K562 (cell line): ENCODE measurements at regions not wholly inside any gene's neighbourhood (a gene's known extent, or its start where the extent isn't known, plus 50 kb on each side); places are given as distances from the start of the nearest gene placed in this dataset.
A peak's percentile ranks its signal among the peaks of the same experiment; 100 is the strongest.

Experiments
- C11orf30 ChIP-seq: fragments of 450-650 bp; IDR thresholded peaks from 2 replicates; pipeline ENCODE4 v1.6.1; 2016; ENCODE audit warnings: low read depth, mild to moderate bottlenecking
- HEY1 ChIP-seq: fragments of 250-450 bp; sonication (Bioruptor Pico); IDR thresholded peaks from 2 replicates; pipeline ENCODE4 v1.5.0; 2020; ENCODE audit warnings: mild to moderate bottlenecking, moderate library complexity, borderline replicate concordance
- MAFG ChIP-seq: fragments of 450-650 bp; conservative IDR thresholded peaks from 2 replicates; pipeline ENCODE4 v1.6.1; 2016; ENCODE audit warnings: missing genetic modification characterization, missing compliant biosample characterization
- NFRKB ChIP-seq: fragments of 450-650 bp; IDR thresholded peaks from 2 replicates; pipeline ENCODE4 v1.6.1; 2016; ENCODE audit warnings: low read depth
- NONO ChIP-seq, 2 experiments: fragments of 200-400 bp in 1 of 2; fragments of 450-650 bp in 1 of 2; formaldehyde crosslinking in 1 of 2; IDR thresholded peaks; 2 replicates each; pipeline ENCODE4 v1.6.1; 2017; ENCODE audit warnings: low read depth in 2 of 2, mild to moderate bottlenecking in 2 of 2, moderate library complexity in 2 of 2, low read length in 1 of 2
- PHTF2 ChIP-seq: fragments of 250-450 bp; sonication (Bioruptor Pico); IDR thresholded peaks from 2 replicates; pipeline ENCODE4 v1.5.0; 2021; ENCODE audit warnings: mild to moderate bottlenecking
- POLR3A ChIP-seq: IDR thresholded peaks from 2 replicates; pipeline ENCODE4 v1.6.1; 2011; ENCODE audit warnings: borderline replicate concordance, mild to moderate bottlenecking, moderate library complexity; ENCODE audit not compliant: insufficient read length, insufficient read depth; ENCODE audit errors: extremely low read depth
- RREB1 ChIP-seq: fragments of 250-450 bp; sonication (Bioruptor Pico); IDR thresholded peaks from 2 replicates; pipeline ENCODE4 v1.4.0; 2020
- SMARCC2 ChIP-seq: fragments of 450-650 bp; IDR thresholded peaks from 2 replicates; pipeline ENCODE4 v1.6.1; 2017; ENCODE audit warnings: antibody characterized with exemption, moderate library complexity, mild to moderate bottlenecking, low read depth
- TFAM ChIP-seq: fragments of 250-450 bp; sonication (Bioruptor Pico); conservative IDR thresholded peaks from 2 replicates; pipeline ENCODE4 v1.5.0; 2021; ENCODE audit warnings: mild to moderate bottlenecking, moderate library complexity
- ZC3H11A ChIP-seq: IDR thresholded peaks from 2 replicates; pipeline ENCODE4 v1.6.1; 2012; ENCODE audit warnings: low read depth, low read length, improper control_type of control experiment
- ZNF146 ChIP-seq: IDR thresholded peaks from one replicate; pipeline ENCODE4 v1.6.1; 2018; ENCODE audit warnings: missing compliant biosample characterization; ENCODE audit not compliant: unreplicated experiment
- ZNF3 ChIP-seq: fragments of 250-450 bp; sonication (Bioruptor Pico); IDR thresholded peaks from 2 replicates; pipeline ENCODE4 v1.5.0; 2021; ENCODE audit warnings: mild to moderate bottlenecking, moderate library complexity
- ZNF589 ChIP-seq: fragments of 200-800 bp; sonication (Bioruptor generic); IDR thresholded peaks from 2 replicates; pipeline ENCODE4 v1.6.1; 2016; ENCODE audit warnings: low read depth, missing genetic modification characterization, missing compliant biosample characterization
- ZNF639 ChIP-seq, 2 experiments: fragments of 200-800 bp in 1 of 2; sonication (Bioruptor generic) in 1 of 2; sonication (generic) in 1 of 2; formaldehyde crosslinking in 1 of 2; IDR thresholded peaks in 1 of 2; conservative IDR thresholded peaks in 1 of 2; 2 replicates each; pipeline versions ENCODE4 v1.5.0 to v1.6.1; 2016 to 2020; ENCODE audit warnings: missing compliant biosample characterization in 1 of 2, missing genetic modification characterization in 1 of 2, missing genetic modification reagents in 1 of 2
- TF ChIP-seq, protein P1 (sequence below): conservative IDR thresholded peaks from 2 replicates; pipeline ENCODE4 v1.6.1; 2011; ENCODE audit warnings: low read depth, mild to moderate bottlenecking, low read length; ENCODE audit not compliant: control insufficient read depth
- TF ChIP-seq, protein P2 (sequence below), 2 experiments: IDR thresholded peaks in 1 of 2; conservative IDR thresholded peaks in 1 of 2; 2 replicates each; pipeline ENCODE4 v1.6.1; 2016; ENCODE audit warnings: low read depth in 2 of 2, mild to moderate bottlenecking in 1 of 2, missing compliant biosample characterization in 1 of 2, missing genetic modification characterization in 1 of 2, moderate library complexity in 1 of 2

GRCh38 chr2:180705122-180705521 is 275.3 kb upstream of the UBE2E3 start (continued):
- TF ChIP-seq NFRKB (no peak), SMARCC2 (no peak), ZNF3 (CRISPR knock-in tag) (no peak), RREB1 (no peak), PHTF2 (CRISPR knock-in tag) (no peak), TFAM (no peak), ZNF589 (no peak), C11orf30 (peak; percentile 45; the same call in 1 of the 2 replicates), POLR3A (no peak), ZNF639 (CRISPR knock-in tag; conservative IDR thresholded peaks at IDR 0.05 in 1 of 2, IDR thresholded peaks at IDR 0.05 in 1 of 2) (0 out of 4 replicates have a peak, but pooled peaks of 1 of the 2 experiments have one; percentile 29), ZNF146 (no peak), MAFG (tag) (0 out of 2 replicates have a peak, but pooled peaks have one; percentile 12), HEY1 (CRISPR knock-in tag) (no peak), NONO (IDR thresholded peaks at IDR 0.05; ENCODE audit: low read depth in 2 of 2, low read length in 1 of 2) (no peak), ZC3H11A (no peak)
- TF ChIP-seq, protein P1, sequence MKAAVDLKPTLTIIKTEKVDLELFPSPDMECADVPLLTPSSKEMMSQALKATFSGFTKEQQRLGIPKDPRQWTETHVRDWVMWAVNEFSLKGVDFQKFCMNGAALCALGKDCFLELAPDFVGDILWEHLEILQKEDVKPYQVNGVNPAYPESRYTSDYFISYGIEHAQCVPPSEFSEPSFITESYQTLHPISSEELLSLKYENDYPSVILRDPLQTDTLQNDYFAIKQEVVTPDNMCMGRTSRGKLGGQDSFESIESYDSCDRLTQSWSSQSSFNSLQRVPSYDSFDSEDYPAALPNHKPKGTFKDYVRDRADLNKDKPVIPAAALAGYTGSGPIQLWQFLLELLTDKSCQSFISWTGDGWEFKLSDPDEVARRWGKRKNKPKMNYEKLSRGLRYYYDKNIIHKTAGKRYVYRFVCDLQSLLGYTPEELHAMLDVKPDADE: no peak
- TF ChIP-seq, protein P2, sequence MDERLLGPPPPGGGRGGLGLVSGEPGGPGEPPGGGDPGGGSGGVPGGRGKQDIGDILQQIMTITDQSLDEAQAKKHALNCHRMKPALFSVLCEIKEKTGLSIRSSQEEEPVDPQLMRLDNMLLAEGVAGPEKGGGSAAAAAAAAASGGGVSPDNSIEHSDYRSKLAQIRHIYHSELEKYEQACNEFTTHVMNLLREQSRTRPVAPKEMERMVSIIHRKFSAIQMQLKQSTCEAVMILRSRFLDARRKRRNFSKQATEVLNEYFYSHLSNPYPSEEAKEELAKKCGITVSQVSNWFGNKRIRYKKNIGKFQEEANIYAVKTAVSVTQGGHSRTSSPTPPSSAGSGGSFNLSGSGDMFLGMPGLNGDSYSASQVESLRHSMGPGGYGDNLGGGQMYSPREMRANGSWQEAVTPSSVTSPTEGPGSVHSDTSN (CRISPR knock-in tag; IDR thresholded peaks at IDR 0.05; ENCODE audit: low read depth): no peak
- TF ChIP-seq, protein P2 (tag; conservative IDR thresholded peaks at IDR 0.05; ENCODE audit: low read depth): no peak
